K562 (cell line): ENCODE measurements at regions not wholly inside any gene's neighbourhood (a gene's known extent, or its start where the extent isn't known, plus 50 kb on each side); places are given as distances from the start of the nearest gene placed in this dataset.

Source experiments
- ATAC-seq: fragments of 200-7000 bp; cut with Tn5 transposase; 3 replicates; pipeline ENCODE4 v1.9.1; 2020; ENCODE audit warnings: moderate library complexity
- BruUV-seq: library from RNA; stranded (reverse); fragments of 400-500 nt; replicated peaks from 2 replicates; lab custom pipeline; 2021; lab: Mats Ljungman, UMichigan
- CTCF ChIA-PET: fragments of 300-600 bp; formaldehyde crosslinking; extraction: SDS; loops from one replicate; lab custom pipeline; 2021; ENCODE audit warnings: low intra/inter-chr PET ratio; lab: Yijun Ruan, JAX
- POLR2A ChIA-PET: fragments of 300-600, 350-650 bp; sonication (Branson Sonifier 250); formaldehyde crosslinking; extraction: SDS; loops from one replicate; lab custom pipeline; 2021; ENCODE audit warnings: antibody characterized with exemption, inconsistent platforms; lab: Yijun Ruan, JAX
- DNase-seq, 4 experiments: peaks; one replicate each; pipeline versions ENCODE4 v3.0.0 to v3.0.0-alpha.2; 2011 to 2018; ENCODE audit warnings: low spot score in 3 of 4, mixed read lengths in 3 of 4; ENCODE audit errors: extremely low read depth in 1 of 4
- FAIRE-seq: peaks from 2 replicates; lab custom pipeline; 2011; peaks lifted over from hg19 to GRCh38; lab: Jason Lieb, UNC
- H2AFZ ChIP-seq: 2 replicates; pipeline ENCODE4 v1.6.0; 2011; ENCODE audit warnings: low read depth, low read length, control low read depth, inconsistent platforms
- H3K27ac ChIP-seq: fragments of 200-600 bp; 3 replicates; pipeline ENCODE4 v1.8.0; 2011; ENCODE audit warnings: low read depth, mild to moderate bottlenecking, control low read depth, inconsistent platforms, low read length, moderate library complexity, mixed read lengths; ENCODE audit errors: extremely low read depth
- H3K27me3 ChIP-seq, 2 experiments: fragments of 300-600 bp in 1 of 2; 2 replicates in 1 of 2; 3 replicates in 1 of 2; pipeline versions ENCODE4 v1.6.0 to v1.8.0; 2011; ENCODE audit warnings: inconsistent platforms in 2 of 2, low read length in 2 of 2, mild to moderate bottlenecking in 1 of 2, mixed read lengths in 1 of 2, moderate library complexity in 1 of 2; ENCODE audit not compliant: control insufficient read depth in 2 of 2, insufficient read depth in 2 of 2
- H3K36me3 ChIP-seq: fragments of 300-600 bp; 3 replicates; pipeline ENCODE4 v1.8.0; 2011; ENCODE audit warnings: mild to moderate bottlenecking, low read length, inconsistent platforms; ENCODE audit not compliant: control insufficient read depth, insufficient read depth
- H3K4me1 ChIP-seq, 2 experiments: fragments of 200-600 bp in 1 of 2; replicated peaks in 1 of 2; 2 replicates in 1 of 2; 3 replicates in 1 of 2; pipeline versions ENCODE4 v1.5.1 to v1.8.0; 2011; ENCODE audit warnings: inconsistent platforms in 2 of 2, low read length in 2 of 2, mild to moderate bottlenecking in 1 of 2, mixed read lengths in 1 of 2, moderate library complexity in 1 of 2; ENCODE audit not compliant: control insufficient read depth in 2 of 2, insufficient read depth in 2 of 2
- H3K4me2 ChIP-seq: 2 replicates; pipeline ENCODE4 v1.6.1; 2011; ENCODE audit warnings: low read length, control low read depth, inconsistent platforms, mixed read lengths; ENCODE audit not compliant: insufficient read depth
- H3K4me3 ChIP-seq: fragments of 200-600 bp; sonication (generic), shearing (Covaris generic); 2 replicates; pipeline ENCODE4 v1.5.1; 2016; ENCODE audit warnings: control low read depth, inconsistent platforms
- H3K79me2 ChIP-seq: fragments of 200-600 bp; 3 replicates; pipeline ENCODE4 v1.8.0; 2011; ENCODE audit warnings: low read length, inconsistent platforms; ENCODE audit not compliant: control insufficient read depth, insufficient read depth
- H3K9ac ChIP-seq, 2 experiments: 2 replicates each; pipeline versions ENCODE4 v1.6.0 to v1.6.1; 2011; ENCODE audit warnings: low read depth in 2 of 2, low read length in 2 of 2, control low read depth in 1 of 2, inconsistent platforms in 1 of 2, mild to moderate bottlenecking in 1 of 2, mixed read lengths in 1 of 2; ENCODE audit not compliant: insufficient read depth in 1 of 2
- H3K9me1 ChIP-seq: one replicate; pipeline ENCODE4 v1.6.0; 2011; ENCODE audit warnings: inconsistent platforms, mild to moderate bottlenecking, low read length, moderate library complexity; ENCODE audit not compliant: control insufficient read depth, insufficient read depth
- H3K9me3 ChIP-seq: replicated peaks from 2 replicates; pipeline ENCODE4 v1.5.1; 2011; ENCODE audit warnings: low read depth, low read length, inconsistent platforms; ENCODE audit not compliant: control insufficient read depth, insufficient read depth
- H4K20me1 ChIP-seq: replicated peaks from 2 replicates; pipeline ENCODE4 v1.6.1; 2011; ENCODE audit warnings: low read length, inconsistent platforms, mixed read lengths; ENCODE audit not compliant: control insufficient read depth, insufficient read depth
- CBX5 ChIP-seq: IDR thresholded peaks from 2 replicates; pipeline ENCODE4 v1.6.1; 2014; ENCODE audit warnings: low read depth, borderline replicate concordance
- ETV6 ChIP-seq, 3 experiments: fragments of 150-350 bp in 1 of 3; sonication (generic) in 1 of 3; formaldehyde crosslinking in 1 of 3; IDR thresholded peaks; 2 replicates each; pipeline versions ENCODE4 v1.6.1 to v1.8.0; 2014 to 2022; ENCODE audit warnings: borderline replicate concordance in 2 of 3, low read depth in 2 of 3, antibody characterized with exemption in 1 of 3, low read length in 1 of 3, mild to moderate bottlenecking in 1 of 3, missing genetic modification reagents in 1 of 3
- HNRNPLL ChIP-seq: fragments of 200-400 bp; formaldehyde crosslinking; IDR thresholded peaks from 2 replicates; pipeline ENCODE4 v1.6.1; 2017; ENCODE audit warnings: low read length, low read depth, mild to moderate bottlenecking; ENCODE audit not compliant: poor library complexity, severe bottlenecking
- MCM3 ChIP-seq: fragments of 450-650 bp; IDR thresholded peaks from 2 replicates; pipeline ENCODE4 v1.6.1; 2016
- MTA1 ChIP-seq: fragments of 450-650 bp; IDR thresholded peaks from 2 replicates; pipeline ENCODE4 v1.6.1; 2017; ENCODE audit warnings: borderline replicate concordance
- PHF8 ChIP-seq: fragments of 200-600 bp; sonication (generic); IDR thresholded peaks from 2 replicates; pipeline ENCODE4 v1.6.1; 2012; ENCODE audit warnings: mixed run types, mild to moderate bottlenecking, inconsistent platforms, low read length, moderate library complexity, borderline replicate concordance
- POLR3G ChIP-seq: IDR thresholded peaks from 2 replicates; pipeline ENCODE4 v1.6.1; 2011; ENCODE audit not compliant: insufficient read length, insufficient replicate concordance; ENCODE audit errors: extremely low read depth
- RBM34 ChIP-seq: fragments of 200-400 bp; formaldehyde crosslinking; IDR thresholded peaks from 2 replicates; pipeline ENCODE4 v1.6.1; 2018; ENCODE audit warnings: low read length, borderline replicate concordance; ENCODE audit not compliant: insufficient read depth
- RCOR1 ChIP-seq, 2 experiments: IDR thresholded peaks; 2 replicates each; pipeline ENCODE4 v1.6.1; 2012; ENCODE audit warnings: low read depth in 2 of 2, low read length in 2 of 2, borderline replicate concordance in 1 of 2, improper control_type of control experiment in 1 of 2
- U2AF2 ChIP-seq: fragments of 200-400 bp; formaldehyde crosslinking; optimal IDR thresholded peaks from 2 replicates; pipeline ENCODE3; 2017; ENCODE audit warnings: low read depth, mild to moderate bottlenecking, low read length
- ZNF197 ChIP-seq: fragments of 200-800 bp; sonication (Bioruptor generic); IDR thresholded peaks from 2 replicates; pipeline ENCODE4 v1.6.1; 2016; ENCODE audit warnings: low read depth, missing genetic modification characterization, missing compliant biosample characterization
- ZNF444 ChIP-seq: fragments of 250-450 bp; sonication (Bioruptor Pico); IDR thresholded peaks from 2 replicates; pipeline ENCODE4 v1.4.0; 2020; ENCODE audit warnings: mild to moderate bottlenecking, moderate library complexity
- ZNF512 ChIP-seq: IDR thresholded peaks from 2 replicates; pipeline ENCODE4 v1.6.1; 2016; ENCODE audit warnings: missing genetic modification characterization, missing compliant biosample characterization
- ZNF644 ChIP-seq: fragments of 200-800 bp; sonication (Bioruptor generic); IDR thresholded peaks from 2 replicates; pipeline ENCODE4 v1.6.1; 2016; ENCODE audit warnings: low read depth, missing genetic modification characterization, missing compliant biosample characterization
- WGBS: fragments of 100-300 bp; shearing (Covaris generic); methylation state at CpG from one replicate; pipeline ENCODE4 v1.1.6; 2016; ENCODE audit warnings: low coverage, mixed read lengths; ENCODE audit not compliant: insufficient coverage; ENCODE audit errors: missing lambda C conversion rate; 5-methylcytosine and 5-hydroxymethylcytosine counted together
- in situ Hi-C: fragments of 300-500 bp; cut with MboI; formaldehyde crosslinking; loops from 4 replicates; pipeline ENCODE4 v1.15.0; 2018; ENCODE audit warnings: inconsistent platforms, mixed read lengths
- intact Hi-C: fragments of 100-400 bp; cut with micrococcal nuclease; formaldehyde crosslinking; loops from 2 replicates; pipeline ENCODE4 v1.14.2; 2022
- TF ChIP-seq, protein P1 (sequence below): sonication (generic); formaldehyde crosslinking; IDR thresholded peaks from 2 replicates; pipeline ENCODE4 v1.8.1; 2022; ENCODE audit warnings: missing genetic modification reagents

DNA sequence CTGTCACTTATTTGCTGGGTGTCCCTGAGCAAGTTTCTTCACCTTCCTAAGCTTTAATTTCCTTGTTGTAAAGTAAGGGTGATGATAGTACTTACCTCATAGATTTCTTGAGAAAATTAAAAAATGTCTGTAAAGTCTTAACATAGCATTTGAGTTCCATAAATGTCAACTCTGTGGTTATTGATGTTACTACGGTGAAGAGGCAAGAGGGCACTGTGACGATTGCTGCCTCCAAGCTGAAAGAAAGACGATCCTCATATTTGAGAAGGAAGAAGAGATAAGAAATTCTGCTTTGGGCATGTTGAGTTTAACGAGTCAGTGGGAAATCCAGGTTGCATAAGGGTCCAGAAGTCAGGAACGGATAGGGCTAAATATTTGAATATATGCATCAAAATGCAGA, 240.8 kb upstream of the ZPLD1 start (continued):
- no peak for TF ChIP-seq ZNF512 (tag)
- no peak for TF ChIP-seq ZNF197
- no peak for TF ChIP-seq ETV6 (IDR thresholded peaks at IDR 0.05; ENCODE audit: borderline replicate concordance in 1 of 2, low read depth in 2 of 2, low read length in 1 of 2)
- TF ChIP-seq ETV6 (CRISPR knock-in tag; IDR thresholded peaks at IDR 0.05; ENCODE audit: borderline replicate concordance) = no peak
- no peak for TF ChIP-seq RBM34
- TF ChIP-seq ZNF644 = no peak
- no peak for TF ChIP-seq CBX5

GRCh38 chr3:102194760-102195159, 240.1 kb upstream of the ZPLD1 start:
- Histone ChIP-seq H3K4me2 (no peak overlapping the region), H4K20me1 (no peaks in the 10 kb centered on the region), H3K79me2 (no peaks in the 10 kb centered on the region), H3K4me3 (no peak overlapping the region), H3K9ac (no peak overlapping the region), H3K4me1 (no peaks in the 10 kb centered on the region), H3K36me3 (no peaks in the 10 kb centered on the region), H3K27me3 (no peaks in the 10 kb centered on the region), H2AFZ (no peak overlapping the region), H3K9me1 (no peaks in the 10 kb centered on the region), H3K27ac (no peak overlapping the region), H3K9me3 (no peaks in the 10 kb centered on the region)
- ATAC-seq (no peak), DNase-seq (no peak), FAIRE-seq (no peak)
- 0% methylated on average over 1 of the region's 1 CpG for WGBS
- ChIA-PET POLR2A (no interaction called here), CTCF (no interaction called here)
- BruUV-seq = no TSS peak
- TF ChIP-seq ZNF444 (CRISPR knock-in tag) = no peak
- TF ChIP-seq RCOR1 (IDR thresholded peaks at IDR 0.05; ENCODE audit: borderline replicate concordance in 1 of 2, low read depth in 2 of 2, low read length in 2 of 2) = no peak
- TF ChIP-seq PHF8 = no peak
- no peak for TF ChIP-seq MCM3
- TF ChIP-seq, protein P1, sequence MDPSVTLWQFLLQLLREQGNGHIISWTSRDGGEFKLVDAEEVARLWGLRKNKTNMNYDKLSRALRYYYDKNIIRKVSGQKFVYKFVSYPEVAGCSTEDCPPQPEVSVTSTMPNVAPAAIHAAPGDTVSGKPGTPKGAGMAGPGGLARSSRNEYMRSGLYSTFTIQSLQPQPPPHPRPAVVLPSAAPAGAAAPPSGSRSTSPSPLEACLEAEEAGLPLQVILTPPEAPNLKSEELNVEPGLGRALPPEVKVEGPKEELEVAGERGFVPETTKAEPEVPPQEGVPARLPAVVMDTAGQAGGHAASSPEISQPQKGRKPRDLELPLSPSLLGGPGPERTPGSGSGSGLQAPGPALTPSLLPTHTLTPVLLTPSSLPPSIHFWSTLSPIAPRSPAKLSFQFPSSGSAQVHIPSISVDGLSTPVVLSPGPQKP (CRISPR knock-in tag) = no peak
- no peak for TF ChIP-seq U2AF2
- no peak for TF ChIP-seq MTA1
- TF ChIP-seq POLR3G = no peak
- TF ChIP-seq HNRNPLL = no peak
- intact Hi-C loops = no loop called here
- in situ Hi-C loops = no loop called here
